CD4-positive, alpha-beta T cell treated with Interleukin-17A for 1 hour (primary cell): ENCODE measurements at regions not wholly inside any gene's neighbourhood (a gene's known extent, or its start where the extent isn't known, plus 50 kb on each side); places are given as distances from the start of the nearest gene placed in this dataset.

Source experiments
- DNase-seq: peaks from one replicate; pipeline ENCODE4 v3.0.0-alpha.2; 2020

- DNase-seq = no peak
These were observed 383.0 kb upstream of the PTBP2 start for GRCh38 chr1:96338622-96339021.

- DNase-seq = no peak
These were observed 380.9 kb upstream of the PTBP2 start for GRCh38 chr1:96340686-96341085.

- DNase-seq = no peak
These were observed 374.9 kb upstream of the PTBP2 start for GRCh38 chr1:96346719-96347118.

- no peak for DNase-seq
These were observed 371.7 kb upstream of the PTBP2 start for GRCh38 chr1:96349896-96350295.

- no peak for DNase-seq
These were observed 368.9 kb upstream of the PTBP2 start for GRCh38 chr1:96352733-96353132.

GRCh38 chr1:96355521-96355920, 366.1 kb upstream of the PTBP2 start:
- no peak for DNase-seq

GRCh38 chr1:96355961-96356360, 365.6 kb upstream of the PTBP2 start:
- no peak for DNase-seq

- DNase-seq = no peak
These were observed 364.3 kb upstream of the PTBP2 start for GRCh38 chr1:96357141-96357765.

GRCh38 chr1:96358057-96358456, 363.5 kb upstream of the PTBP2 start:
- no peak for DNase-seq

- no peak for DNase-seq
These were observed 361.4 kb upstream of the PTBP2 start for GRCh38 chr1:96360036-96360795.

- no peak for DNase-seq
These were observed 360.2 kb upstream of the PTBP2 start for GRCh38 chr1:96361271-96361856.

GRCh38 chr1:96361961-96362360, 359.6 kb upstream of the PTBP2 start:
- no peak for DNase-seq

- DNase-seq = no peak
These were observed 359.0 kb upstream of the PTBP2 start for GRCh38 chr1:96362623-96363022.

- DNase-seq = no peak
These were observed 357.8 kb upstream of the PTBP2 start for GRCh38 chr1:96363826-96364225.

- DNase-seq = no peak
These were observed 357.0 kb upstream of the PTBP2 start for GRCh38 chr1:96364576-96364975.

GRCh38 chr1:96365076-96365475, 356.5 kb upstream of the PTBP2 start:
- DNase-seq = no peak

GRCh38 chr1:96365596-96366390, 355.8 kb upstream of the PTBP2 start:
- DNase-seq = no peak

GRCh38 chr1:96366516-96366915, 355.1 kb upstream of the PTBP2 start:
- no peak for DNase-seq

- no peak for DNase-seq
These were observed 353.8 kb upstream of the PTBP2 start for GRCh38 chr1:96367791-96368190.

- DNase-seq = no peak
These were observed 350.8 kb upstream of the PTBP2 start for GRCh38 chr1:96370757-96371156.

- DNase-seq = no peak
These were observed 348.7 kb upstream of the PTBP2 start for GRCh38 chr1:96372881-96373280.

GRCh38 chr1:96374076-96374762, 347.4 kb upstream of the PTBP2 start:
- no peak for DNase-seq

GRCh38 chr1:96376846-96377245, 344.7 kb upstream of the PTBP2 start:
- no peak for DNase-seq
